H9 (cell line): ENCODE measurements at regions not wholly inside any gene's neighbourhood (a gene's known extent, or its start where the extent isn't known, plus 50 kb on each side); places are given as distances from the start of the nearest gene placed in this dataset.

Experiments used
- DNase-seq: peaks from one replicate; pipeline ENCODE4 v3.0.0-alpha.2; 2017
- H2AFZ ChIP-seq: one replicate; pipeline ENCODE4 v1.6.1; 2013; ENCODE audit warnings: mild to moderate bottlenecking, low read length, control low read depth, moderate library complexity
- H2AK5ac ChIP-seq: 2 replicates; pipeline ENCODE4 v1.6.1; 2013; ENCODE audit warnings: low read length, control low read depth, mixed read lengths; ENCODE audit not compliant: insufficient read length
- H2BK120ac ChIP-seq: one replicate; pipeline ENCODE4 v1.6.1; 2013; ENCODE audit warnings: low read depth, mild to moderate bottlenecking, low read length, control low read depth, inconsistent platforms; ENCODE audit not compliant: poor library complexity, severe bottlenecking
- H2BK12ac ChIP-seq: 2 replicates; pipeline ENCODE4 v1.6.1; 2013; ENCODE audit warnings: low read length, control low read depth, mixed read lengths, low read depth; ENCODE audit not compliant: insufficient read length
- H2BK15ac ChIP-seq: 2 replicates; pipeline ENCODE4 v1.6.1; 2013; ENCODE audit warnings: low read depth, low read length, control low read depth
- H2BK20ac ChIP-seq: one replicate; pipeline ENCODE4 v1.6.1; 2013; ENCODE audit warnings: low read depth, mild to moderate bottlenecking, low read length, control low read depth, inconsistent platforms; ENCODE audit not compliant: poor library complexity, severe bottlenecking
- H2BK5ac ChIP-seq: 2 replicates; pipeline ENCODE4 v1.6.1; 2013; ENCODE audit warnings: low read length, control low read depth, mixed read lengths; ENCODE audit not compliant: insufficient read length
- H3K14ac ChIP-seq: 2 replicates; pipeline ENCODE4 v1.6.1; 2013; ENCODE audit warnings: low read length, control low read depth; ENCODE audit not compliant: insufficient read depth
- H3K18ac ChIP-seq: 2 replicates; pipeline ENCODE4 v1.6.1; 2013; ENCODE audit warnings: low read depth, mild to moderate bottlenecking, mixed read lengths, low read length, control low read depth; ENCODE audit not compliant: insufficient read length
- H3K23ac ChIP-seq: 2 replicates; pipeline ENCODE4 v1.6.1; 2013; ENCODE audit warnings: low read length, control low read depth, mixed read lengths, low read depth; ENCODE audit not compliant: insufficient read length
- H3K23me2 ChIP-seq: 2 replicates; pipeline ENCODE4 v1.6.1; 2013; ENCODE audit warnings: low read depth, mild to moderate bottlenecking, mixed read lengths, low read length, control low read depth; ENCODE audit not compliant: insufficient read length, poor library complexity, severe bottlenecking
- H3K27ac ChIP-seq: 2 replicates; pipeline ENCODE4 v1.5.1; 2013; ENCODE audit warnings: low read length, control low read depth, mixed read lengths, low read depth; ENCODE audit not compliant: insufficient read length
- H3K27me3 ChIP-seq: 2 replicates; pipeline ENCODE4 v1.6.1; 2013; ENCODE audit warnings: low read length, control low read depth, inconsistent platforms; ENCODE audit not compliant: insufficient read depth
- H3K4ac ChIP-seq: 2 replicates; pipeline ENCODE4 v1.6.1; 2013; ENCODE audit warnings: low read depth, mild to moderate bottlenecking, control low read depth, inconsistent platforms, low read length, moderate library complexity
- H3K4me1 ChIP-seq: 2 replicates; pipeline ENCODE4 v1.6.1; 2013; ENCODE audit warnings: low read length, control low read depth, inconsistent platforms; ENCODE audit not compliant: insufficient read depth
- H3K4me2 ChIP-seq: 2 replicates; pipeline ENCODE4 v1.6.1; 2013; ENCODE audit warnings: low read length, control low read depth, mixed read lengths; ENCODE audit not compliant: insufficient read length, insufficient read depth
- H3K56ac ChIP-seq: 2 replicates; pipeline ENCODE4 v1.6.1; 2013; ENCODE audit warnings: low read depth, mild to moderate bottlenecking, mixed read lengths, low read length, control low read depth; ENCODE audit not compliant: insufficient read length
- H3K79me1 ChIP-seq: 2 replicates; pipeline ENCODE4 v1.6.1; 2013; ENCODE audit warnings: low read depth, mild to moderate bottlenecking, moderate library complexity, low read length, control low read depth, inconsistent platforms; ENCODE audit not compliant: insufficient read depth, poor library complexity, severe bottlenecking
- H3K79me2 ChIP-seq: 2 replicates; pipeline ENCODE4 v1.6.1; 2013; ENCODE audit warnings: low read length, control low read depth, inconsistent platforms; ENCODE audit not compliant: insufficient read depth
- H3K9ac ChIP-seq: 2 replicates; pipeline ENCODE4 v1.6.1; 2013; ENCODE audit warnings: low read length, control low read depth, mixed read lengths; ENCODE audit not compliant: insufficient read length; ENCODE audit errors: extremely low read depth
- H3K9me3 ChIP-seq: one replicate; pipeline ENCODE4 v1.6.1; 2013; ENCODE audit warnings: low read depth, low read length, inconsistent platforms; ENCODE audit not compliant: control insufficient read depth
- H3T11ph ChIP-seq: one replicate; pipeline ENCODE4 v1.6.1; 2013; ENCODE audit warnings: mild to moderate bottlenecking, low read length, control low read depth, inconsistent platforms
- H4K20me1 ChIP-seq: one replicate; pipeline ENCODE4 v1.6.1; 2013; ENCODE audit not compliant: control insufficient read depth, insufficient read length, insufficient read depth
- H4K5ac ChIP-seq: 2 replicates; pipeline ENCODE4 v1.6.1; 2013; ENCODE audit warnings: low read depth, mild to moderate bottlenecking, mixed read lengths, low read length, control low read depth; ENCODE audit not compliant: insufficient read length
- H4K8ac ChIP-seq: replicated peaks from 2 replicates; pipeline ENCODE4 v1.6.1; 2013; ENCODE audit warnings: low read length, control low read depth, mixed read lengths, low read depth; ENCODE audit not compliant: insufficient read length
- H4K91ac ChIP-seq: 2 replicates; pipeline ENCODE4 v1.6.1; 2013; ENCODE audit warnings: low read depth, mild to moderate bottlenecking, moderate library complexity, mixed read lengths, low read length, control low read depth; ENCODE audit not compliant: insufficient read length
- H3K27ac Mint-ChIP-seq, 3 experiments: 2 replicates in 2 of 3; 3 replicates in 1 of 3; pipeline ENCODE4 v1.8.0; 2020 to 2021; ENCODE audit warnings: mixed read lengths in 3 of 3, mild to moderate bottlenecking in 1 of 3, moderate library complexity in 1 of 3
- H3K27me3 Mint-ChIP-seq: 2 replicates; pipeline ENCODE4 v1.8.0; 2021; ENCODE audit warnings: low read depth, mild to moderate bottlenecking, moderate library complexity, mixed read lengths
- H3K36me3 Mint-ChIP-seq, 3 experiments: 2 replicates in 2 of 3; 3 replicates in 1 of 3; pipeline ENCODE4 v1.8.0; 2020 to 2021; ENCODE audit warnings: low read depth in 3 of 3, mixed read lengths in 3 of 3; ENCODE audit not compliant: insufficient read depth in 1 of 3
- H3K4me1 Mint-ChIP-seq, 2 experiments: 2 replicates each; pipeline ENCODE4 v1.8.0; 2020; ENCODE audit warnings: mixed read lengths in 2 of 2
- H3K4me3 Mint-ChIP-seq, 2 experiments: 2 replicates in 1 of 2; 3 replicates in 1 of 2; pipeline ENCODE4 v1.8.0; 2020 to 2021; ENCODE audit warnings: mild to moderate bottlenecking in 2 of 2, mixed read lengths in 2 of 2, moderate library complexity in 1 of 2
- H3K9me3 Mint-ChIP-seq, 2 experiments: 2 replicates in 1 of 2; 3 replicates in 1 of 2; pipeline ENCODE4 v1.8.0; 2020; ENCODE audit warnings: mild to moderate bottlenecking in 2 of 2, mixed read lengths in 2 of 2, moderate library complexity in 1 of 2
- WGBS: extraction: QIAGEN DNeasy Blood & Tissue Kit; methylation state at CpG from one replicate; pipeline ENCODE4 v1.1.7; 2013; ENCODE audit warnings: missing lambda C conversion rate, low lambda C conversion rate, mixed read lengths; ENCODE audit not compliant: insufficient read length; ENCODE audit errors: extremely low coverage; 5-methylcytosine and 5-hydroxymethylcytosine counted together
- TF ChIP-seq, protein P1 (sequence below): fragments of 200-600 bp; sonication (generic); conservative IDR thresholded peaks from 3 replicates; pipeline ENCODE4 v1.8.0; 2021; ENCODE audit warnings: antibody characterized with exemption, mild to moderate bottlenecking

DNA sequence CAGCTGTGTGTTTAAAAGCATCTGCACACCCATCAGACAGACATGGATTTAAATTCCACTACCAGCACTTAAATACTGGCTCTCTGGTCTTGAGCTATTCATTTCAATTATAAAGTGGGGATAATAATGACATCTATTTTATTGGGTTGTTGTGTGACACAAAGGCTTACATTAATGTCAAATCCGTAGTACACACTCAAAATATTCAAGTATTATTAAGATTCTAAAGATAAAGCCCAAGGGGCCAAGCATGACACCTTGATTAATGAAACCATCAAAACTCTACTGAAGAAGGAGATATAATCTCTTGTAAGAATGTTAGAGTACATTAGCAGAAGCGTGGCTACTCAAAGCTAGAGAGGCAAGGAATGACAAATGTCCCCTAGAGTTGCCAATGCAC, 743.0 kb downstream of the KCTD16 start:
- no peak overlapping the region for H2AK5ac ChIP-seq
- no peak overlapping the region for H3K4me2 ChIP-seq
- Mint-ChIP-seq H3K27ac (no peak overlapping the region), H3K27me3 (no peaks in the 10 kb centered on the region; the same call in 1 of the 2 replicates), H3K4me1 (no peaks in the 10 kb centered on the region), H3K4me3 (no peak overlapping the region), H3K36me3 (no peaks in the 10 kb centered on the region), H3K9me3 (no peaks in the 10 kb centered on the region; a peak in 2 of 5 replicates)
- no peak overlapping the region for H4K8ac ChIP-seq
- H3K9me3 ChIP-seq, result no peaks in the 10 kb centered on the region
- no peak overlapping the region for H3K56ac ChIP-seq
- no peak overlapping the region for H3K18ac ChIP-seq
- H2BK5ac ChIP-seq, result no peak overlapping the region
- no peaks in the 10 kb centered on the region for H3K27me3 ChIP-seq
- no peak overlapping the region for H3K27ac ChIP-seq
- no peak overlapping the region for H3K23ac ChIP-seq
- no peak overlapping the region for H2BK20ac ChIP-seq
- no peak for DNase-seq
- no peaks in the 10 kb centered on the region for H4K20me1 ChIP-seq
- no peaks in the 10 kb centered on the region for H3K4me1 ChIP-seq
- no peaks in the 10 kb centered on the region for H3K79me2 ChIP-seq
- H3T11ph ChIP-seq, result no peak overlapping the region
- no peak overlapping the region for H3K9ac ChIP-seq
- H4K5ac ChIP-seq, result no peak overlapping the region
- H2AFZ ChIP-seq, result no peak overlapping the region
- H2BK120ac ChIP-seq, result no peak overlapping the region
- H2BK15ac ChIP-seq, result no peak overlapping the region
- no peak overlapping the region for H3K14ac ChIP-seq
- H4K91ac ChIP-seq, result no peak overlapping the region
- H3K4ac ChIP-seq, result no peak overlapping the region
- TF ChIP-seq, protein P1, sequence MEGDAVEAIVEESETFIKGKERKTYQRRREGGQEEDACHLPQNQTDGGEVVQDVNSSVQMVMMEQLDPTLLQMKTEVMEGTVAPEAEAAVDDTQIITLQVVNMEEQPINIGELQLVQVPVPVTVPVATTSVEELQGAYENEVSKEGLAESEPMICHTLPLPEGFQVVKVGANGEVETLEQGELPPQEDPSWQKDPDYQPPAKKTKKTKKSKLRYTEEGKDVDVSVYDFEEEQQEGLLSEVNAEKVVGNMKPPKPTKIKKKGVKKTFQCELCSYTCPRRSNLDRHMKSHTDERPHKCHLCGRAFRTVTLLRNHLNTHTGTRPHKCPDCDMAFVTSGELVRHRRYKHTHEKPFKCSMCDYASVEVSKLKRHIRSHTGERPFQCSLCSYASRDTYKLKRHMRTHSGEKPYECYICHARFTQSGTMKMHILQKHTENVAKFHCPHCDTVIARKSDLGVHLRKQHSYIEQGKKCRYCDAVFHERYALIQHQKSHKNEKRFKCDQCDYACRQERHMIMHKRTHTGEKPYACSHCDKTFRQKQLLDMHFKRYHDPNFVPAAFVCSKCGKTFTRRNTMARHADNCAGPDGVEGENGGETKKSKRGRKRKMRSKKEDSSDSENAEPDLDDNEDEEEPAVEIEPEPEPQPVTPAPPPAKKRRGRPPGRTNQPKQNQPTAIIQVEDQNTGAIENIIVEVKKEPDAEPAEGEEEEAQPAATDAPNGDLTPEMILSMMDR, result no peak
- H3K79me1 ChIP-seq, result no peaks in the 10 kb centered on the region
- H3K23me2 ChIP-seq, result no peaks in the 10 kb centered on the region
- no CpG with 5 or more reads among the region's 2 CpGs for WGBS
- H2BK12ac ChIP-seq, result no peak overlapping the region
